Naive B cell (primary cell): ENCODE measurements at regions not wholly inside any gene's neighbourhood (a gene's known extent, or its start where the extent isn't known, plus 50 kb on each side); places are given as distances from the start of the nearest gene placed in this dataset.

Experiments
- ATAC-seq, 2 donors: fragments of 150-1000 bp; cut with Tn5 transposase; 2 replicates each; pipeline ENCODE4 v1.10.0; 2021; ENCODE audit warnings: low read depth in 2 of 2, mild to moderate bottlenecking in 2 of 2, moderate library complexity in 2 of 2
- DNase-seq: peaks from one replicate; pipeline ENCODE4 v3.0.0; 2022
- H3K27ac Mint-ChIP-seq, 6 donors: one replicate each; pipeline ENCODE4 v1.8.0; 2020 to 2022; ENCODE audit warnings: mild to moderate bottlenecking in 6 of 6, mixed read lengths in 6 of 6, moderate library complexity in 5 of 6, inconsistent platforms in 2 of 6
- H3K27me3 Mint-ChIP-seq, 3 donors: one replicate each; pipeline ENCODE4 v1.8.0; 2021 to 2022; ENCODE audit warnings: mixed read lengths in 3 of 3, mild to moderate bottlenecking in 1 of 3
- H3K36me3 Mint-ChIP-seq, 2 donors: one replicate each; pipeline ENCODE4 v1.8.0; 2020 to 2022; ENCODE audit warnings: mixed read lengths in 2 of 2, inconsistent platforms in 1 of 2, mild to moderate bottlenecking in 1 of 2
- H3K4me1 Mint-ChIP-seq, 3 donors: one replicate each; pipeline ENCODE4 v1.8.0; 2020 to 2022; ENCODE audit warnings: mixed read lengths in 3 of 3, inconsistent platforms in 1 of 3, mild to moderate bottlenecking in 1 of 3, moderate library complexity in 1 of 3
- H3K4me3 Mint-ChIP-seq, 8 donors: one replicate each; pipeline ENCODE4 v1.8.0; 2020 to 2022; ENCODE audit warnings: mild to moderate bottlenecking in 8 of 8, mixed read lengths in 8 of 8, moderate library complexity in 8 of 8, inconsistent platforms in 2 of 8
- H3K9me3 Mint-ChIP-seq, 7 donors: one replicate each; pipeline ENCODE4 v1.8.0; 2020 to 2022; ENCODE audit warnings: mixed read lengths in 7 of 7, mild to moderate bottlenecking in 5 of 7, inconsistent platforms in 2 of 7, moderate library complexity in 1 of 7

GRCh38 chr9:107136296-107136695 is 146.8 kb upstream of the RAD23B start:
- peaks cover 20 to 39% (median 36%) of the 10 kb centered on the region in 3 donors for H3K27me3 Mint-ChIP-seq
- no peak for ATAC-seq
- H3K27ac Mint-ChIP-seq, result no peak overlapping the region
- no peak for DNase-seq
- H3K36me3 Mint-ChIP-seq, result no peaks in the 10 kb centered on the region
- no peaks in the 10 kb centered on the region for H3K4me1 Mint-ChIP-seq
- H3K4me3 Mint-ChIP-seq, result no peak overlapping the region
- H3K9me3 Mint-ChIP-seq, result no peaks in the 10 kb centered on the region

- H3K4me3 Mint-ChIP-seq, result no peak overlapping the region
- no peak overlapping the region for H3K27ac Mint-ChIP-seq
- ATAC-seq, result no peak
- no peak for DNase-seq
- H3K27me3 Mint-ChIP-seq, result peaks cover 32 to 48% (median 36%) of the 10 kb centered on the region in 3 donors
- H3K9me3 Mint-ChIP-seq, result no peaks in the 10 kb centered on the region
- no peaks in the 10 kb centered on the region for H3K36me3 Mint-ChIP-seq
- H3K4me1 Mint-ChIP-seq, result no peaks in the 10 kb centered on the region
Measured at GRCh38 chr9:107137495-107138202, 145.4 kb upstream of the RAD23B start.

- Mint-ChIP-seq H3K9me3 (no peaks in the 10 kb centered on the region), H3K27me3 (peaks cover 32 to 45% (median 36%) of the 10 kb centered on the region in 3 donors), H3K4me1 (no peaks in the 10 kb centered on the region), H3K4me3 (no peak overlapping the region), H3K27ac (peak overlapping the region in 1 of 6 donors; percentile 29), H3K36me3 (no peaks in the 10 kb centered on the region)
- DNase-seq (no peak), ATAC-seq (no peak)
Measured at GRCh38 chr9:107138261-107138992, 144.7 kb upstream of the RAD23B start.

GRCh38 chr9:107141967-107142366 is 141.1 kb upstream of the RAD23B start:
- Mint-ChIP-seq H3K27ac (no peak overlapping the region), H3K27me3 (peaks cover 37 to 50% (median 43%) of the 10 kb centered on the region in 3 donors), H3K36me3 (no peaks in the 10 kb centered on the region), H3K4me3 (no peak overlapping the region), H3K9me3 (no peaks in the 10 kb centered on the region), H3K4me1 (no peaks in the 10 kb centered on the region)
- DNase-seq, result no peak
- ATAC-seq, result no peak

- H3K9me3 Mint-ChIP-seq, result no peaks in the 10 kb centered on the region
- H3K4me1 Mint-ChIP-seq, result no peaks in the 10 kb centered on the region
- no peak for ATAC-seq
- DNase-seq, result no peak
- H3K4me3 Mint-ChIP-seq, result no peak overlapping the region
- H3K27me3 Mint-ChIP-seq, result peaks cover 38 to 45% (median 39%) of the 10 kb centered on the region in 3 donors
- H3K36me3 Mint-ChIP-seq, result no peaks in the 10 kb centered on the region
- H3K27ac Mint-ChIP-seq, result no peak overlapping the region
Measured at GRCh38 chr9:107142430-107142829, 140.6 kb upstream of the RAD23B start.

- Mint-ChIP-seq H3K27ac (no peak overlapping the region), H3K4me3 (no peak overlapping the region), H3K36me3 (no peaks in the 10 kb centered on the region), H3K4me1 (no peaks in the 10 kb centered on the region), H3K27me3 (peaks cover 35 to 44% (median 42%) of the 10 kb centered on the region in 3 donors), H3K9me3 (no peaks in the 10 kb centered on the region)
- DNase-seq (no peak), ATAC-seq (no peak)
Measured at GRCh38 chr9:107142896-107143603, 140.0 kb upstream of the RAD23B start.

- DNase-seq (no peak), ATAC-seq (no peak)
- Mint-ChIP-seq H3K27me3 (peaks cover 32 to 46% (median 34%) of the 10 kb centered on the region in 3 donors), H3K9me3 (peaks cover 0 to 2% (median 0%) of the 10 kb centered on the region in 7 donors), H3K4me1 (no peaks in the 10 kb centered on the region), H3K4me3 (no peak overlapping the region), H3K27ac (no peak overlapping the region), H3K36me3 (no peaks in the 10 kb centered on the region)
Measured at GRCh38 chr9:107144475-107144874, 138.6 kb upstream of the RAD23B start.

GRCh38 chr9:107147134-107147533 is 135.9 kb upstream of the RAD23B start:
- H3K4me3 Mint-ChIP-seq, result no peak overlapping the region
- peaks cover 0 to 5% of the 10 kb centered on the region in 2 donors for H3K36me3 Mint-ChIP-seq
- peaks cover 0 to 13% (median 4%) of the 10 kb centered on the region in 7 donors for H3K9me3 Mint-ChIP-seq
- H3K4me1 Mint-ChIP-seq, result no peaks in the 10 kb centered on the region
- H3K27ac Mint-ChIP-seq, result no peak overlapping the region
- ATAC-seq (no peak), DNase-seq (no peak)
- H3K27me3 Mint-ChIP-seq, result peaks cover 29 to 42% (median 40%) of the 10 kb centered on the region in 3 donors

GRCh38 chr9:107148216-107148615 is 134.9 kb upstream of the RAD23B start:
- DNase-seq (no peak), ATAC-seq (no peak)
- H3K27ac Mint-ChIP-seq, result no peak overlapping the region
- H3K9me3 Mint-ChIP-seq, result peaks cover 0 to 21% (median 4%) of the 10 kb centered on the region in 7 donors
- peaks cover 25 to 40% (median 38%) of the 10 kb centered on the region in 3 donors for H3K27me3 Mint-ChIP-seq
- no peaks in the 10 kb centered on the region for H3K4me1 Mint-ChIP-seq
- H3K36me3 Mint-ChIP-seq, result peaks cover 0 to 5% of the 10 kb centered on the region in 2 donors
- no peak overlapping the region for H3K4me3 Mint-ChIP-seq

GRCh38 chr9:107149756-107150155 is 133.3 kb upstream of the RAD23B start:
- ATAC-seq (no peak), DNase-seq (no peak)
- H3K4me1 Mint-ChIP-seq, result no peaks in the 10 kb centered on the region
- peaks cover 0 to 5% of the 10 kb centered on the region in 2 donors for H3K36me3 Mint-ChIP-seq
- no peak overlapping the region for H3K27ac Mint-ChIP-seq
- peaks cover 0 to 21% (median 4%) of the 10 kb centered on the region in 7 donors for H3K9me3 Mint-ChIP-seq
- peaks cover 24 to 45% (median 42%) of the 10 kb centered on the region in 3 donors for H3K27me3 Mint-ChIP-seq
- no peak overlapping the region for H3K4me3 Mint-ChIP-seq

GRCh38 chr9:107153336-107153735 is 129.7 kb upstream of the RAD23B start:
- Mint-ChIP-seq H3K36me3 (peaks cover 0 to 5% of the 10 kb centered on the region in 2 donors), H3K27ac (no peak overlapping the region), H3K27me3 (peaks cover 25 to 40% (median 36%) of the 10 kb centered on the region in 3 donors), H3K9me3 (peaks cover 0 to 21% (median 4%) of the 10 kb centered on the region in 7 donors), H3K4me3 (no peak overlapping the region), H3K4me1 (no peaks in the 10 kb centered on the region)
- no peak for DNase-seq
- no peak for ATAC-seq

GRCh38 chr9:107154291-107154690 is 128.8 kb upstream of the RAD23B start:
- DNase-seq (no peak), ATAC-seq (no peak)
- Mint-ChIP-seq H3K27me3 (peaks cover 25 to 34% (median 34%) of the 10 kb centered on the region in 3 donors), H3K36me3 (peaks cover 0 to 5% of the 10 kb centered on the region in 2 donors), H3K4me1 (no peaks in the 10 kb centered on the region), H3K9me3 (peaks cover 0 to 21% (median 4%) of the 10 kb centered on the region in 7 donors), H3K27ac (no peak overlapping the region), H3K4me3 (no peak overlapping the region)

- Mint-ChIP-seq H3K4me3 (no peak overlapping the region), H3K27ac (no peak overlapping the region), H3K27me3 (peaks cover 22 to 29% (median 29%) of the 10 kb centered on the region in 3 donors), H3K4me1 (no peaks in the 10 kb centered on the region), H3K36me3 (peaks cover 0 to 5% of the 10 kb centered on the region in 2 donors), H3K9me3 (peaks cover 0 to 21% (median 4%) of the 10 kb centered on the region in 7 donors)
- no peak for DNase-seq
- ATAC-seq, result no peak
Measured at GRCh38 chr9:107154766-107155165, 128.3 kb upstream of the RAD23B start.
